GM18498 (cell line): ENCODE measurements at regions not wholly inside any gene's neighbourhood (a gene's known extent, or its start where the extent isn't known, plus 50 kb on each side); places are given as distances from the start of the nearest gene placed in this dataset.
"Not testable (repeated sequence)": the region's sequence is repeated elsewhere in the genome, so short reads cannot be mapped to it uniquely, and the experiment has no call there.

ENCODE experiments used
- ATAC-seq: cut with Tn5 transposase; IDR thresholded peaks from one replicate; pipeline ENCODE4 v1.9.1; 2021; ENCODE audit warnings: mild to moderate bottlenecking, moderate library complexity; ENCODE audit not compliant: unreplicated experiment

- no peak for ATAC-seq
These were observed 124.5 kb upstream of the USP15 start for GRCh38 chr12:62135553-62136200.

- no peak for ATAC-seq
These were observed 123.7 kb upstream of the USP15 start for GRCh38 chr12:62136496-62136895.

- ATAC-seq: no peak
These were observed 121.7 kb upstream of the USP15 start for GRCh38 chr12:62138527-62138926.

- ATAC-seq: no peak
These were observed 113.9 kb upstream of the USP15 start for GRCh38 chr12:62146318-62146717.

- no peak for ATAC-seq
These were observed 102.2 kb upstream of the USP15 start for GRCh38 chr12:62158013-62158412.

- no peak for ATAC-seq
These were observed 101.5 kb upstream of the USP15 start for GRCh38 chr12:62158461-62159360.

GRCh38 chr12:62162214-62162613, 98.0 kb upstream of the USP15 start:
- ATAC-seq: no peak

GRCh38 chr12:62163368-62163767, 96.8 kb upstream of the USP15 start:
- ATAC-seq: no peak

- no peak for ATAC-seq
These were observed 96.2 kb upstream of the USP15 start for GRCh38 chr12:62164036-62164435.

GRCh38 chr12:62166525-62166924, 93.7 kb upstream of the USP15 start:
- ATAC-seq: no peak

- no peak for ATAC-seq
These were observed 91.8 kb upstream of the USP15 start for GRCh38 chr12:62168411-62168810.

- no peak for ATAC-seq
These were observed 90.0 kb upstream of the USP15 start for GRCh38 chr12:62170241-62170640.

- ATAC-seq: no peak
These were observed 69.3 kb upstream of the USP15 start for GRCh38 chr12:62190689-62191490.

- ATAC-seq: peak; percentile 2
These were observed 68.6 kb upstream of the USP15 start for GRCh38 chr12:62191491-62192179.

- peak; percentile 96 for ATAC-seq
These were observed 67.9 kb upstream of the USP15 start for GRCh38 chr12:62192180-62192902.

- ATAC-seq: peak; percentile 32
These were observed 67.3 kb upstream of the USP15 start for GRCh38 chr12:62192903-62193250.

GRCh38 chr12:62194031-62194430, 66.2 kb upstream of the USP15 start:
- ATAC-seq: no peak

- ATAC-seq: no peak
These were observed 65.6 kb upstream of the USP15 start for GRCh38 chr12:62194616-62195015.

GRCh38 chr12:62196146-62196545, 64.1 kb upstream of the USP15 start:
- ATAC-seq: no peak

- not testable (repeated sequence) for ATAC-seq
These were observed 57.3 kb upstream of the USP15 start for GRCh38 chr12:62202861-62203260.
